SK-N-SH treated with all-trans-retinoic acid at 6 μM for 48 hours (cell line): ENCODE measurements at regions not wholly inside any gene's neighbourhood (a gene's known extent, or its start where the extent isn't known, plus 50 kb on each side); places are given as distances from the start of the nearest gene placed in this dataset.
"Not testable (repeated sequence)": the region's sequence is repeated elsewhere in the genome, so short reads cannot be mapped to it uniquely, and the experiment has no call there.

Experiments
- ATAC-seq: fragments of 200-7000 bp; cut with Tn5 transposase; 3 replicates; pipeline ENCODE4 v1.9.1; 2020; ENCODE audit warnings: mild to moderate bottlenecking, moderate library complexity
- ARNTL ChIP-seq: fragments of 450-650 bp; formaldehyde crosslinking; IDR thresholded peaks from 2 replicates; pipeline ENCODE4 v1.5.0; 2020; ENCODE audit warnings: low read depth, mild to moderate bottlenecking, moderate library complexity, borderline replicate concordance
- BACH2 ChIP-seq: fragments of 250-450 bp; sonication (Bioruptor Pico); IDR thresholded peaks from 2 replicates; pipeline ENCODE4 v1.9.0; 2021; ENCODE audit warnings: mild to moderate bottlenecking, borderline replicate concordance
- CSDC2 ChIP-seq: fragments of 250-450 bp; sonication (Bioruptor Pico); IDR thresholded peaks from 2 replicates; pipeline ENCODE4 v1.5.0; 2020; ENCODE audit warnings: mild to moderate bottlenecking, moderate library complexity
- ESRRG ChIP-seq: fragments of 250-450 bp; sonication (Bioruptor Pico); IDR thresholded peaks from 2 replicates; pipeline ENCODE4 v1.6.1; 2021; ENCODE audit warnings: mild to moderate bottlenecking
- ISL1 ChIP-seq: fragments of 250-450 bp; sonication (Bioruptor Pico); IDR thresholded peaks from 2 replicates; pipeline ENCODE4 v2.1.2; 2022; ENCODE audit warnings: mild to moderate bottlenecking, moderate library complexity
- OSR1 ChIP-seq: fragments of 250-450 bp; sonication (Bioruptor Pico); IDR thresholded peaks from 2 replicates; pipeline ENCODE4 v1.8.0; 2022; ENCODE audit warnings: moderate library complexity, mild to moderate bottlenecking, inconsistent platforms
- PATZ1 ChIP-seq: fragments of 250-450 bp; sonication (Bioruptor Pico); IDR thresholded peaks from 2 replicates; pipeline ENCODE4 v1.8.0; 2020; ENCODE audit warnings: mild to moderate bottlenecking, moderate library complexity, borderline replicate concordance
- POU6F1 ChIP-seq: fragments of 250-450 bp; sonication (Bioruptor Pico); IDR thresholded peaks from 2 replicates; pipeline ENCODE4 v1.8.0; 2021; ENCODE audit warnings: low read depth, mild to moderate bottlenecking, moderate library complexity, borderline replicate concordance
- PPARA ChIP-seq: fragments of 250-450 bp; sonication (Bioruptor Pico); IDR thresholded peaks from 2 replicates; pipeline ENCODE4 v1.5.0; 2020; ENCODE audit warnings: mild to moderate bottlenecking, borderline replicate concordance
- SNAI2 ChIP-seq: fragments of 250-450 bp; sonication (Bioruptor Pico); IDR thresholded peaks from 2 replicates; pipeline ENCODE4 v1.5.0; 2020; ENCODE audit warnings: mild to moderate bottlenecking, moderate library complexity
- TCF4 ChIP-seq: fragments of 250-450 bp; sonication (Bioruptor Pico); IDR thresholded peaks from 2 replicates; pipeline ENCODE4 v1.8.0; 2021; ENCODE audit warnings: mild to moderate bottlenecking, moderate library complexity, borderline replicate concordance
- ZC3H10 ChIP-seq: fragments of 250-450 bp; sonication (Bioruptor Pico); IDR thresholded peaks from 2 replicates; pipeline ENCODE4 v1.5.1; 2021; ENCODE audit warnings: mild to moderate bottlenecking, moderate library complexity
- ZFP3 ChIP-seq: fragments of 250-450 bp; sonication (Bioruptor Pico); IDR thresholded peaks from 2 replicates; pipeline ENCODE4 v1.5.0; 2020; ENCODE audit warnings: mild to moderate bottlenecking, moderate library complexity
- ZFP30 ChIP-seq: fragments of 450-650 bp; formaldehyde crosslinking; IDR thresholded peaks from 2 replicates; pipeline ENCODE4 v1.5.0; 2022; ENCODE audit warnings: mild to moderate bottlenecking, moderate library complexity
- ZNF565 ChIP-seq: fragments of 450-650 bp; formaldehyde crosslinking; conservative IDR thresholded peaks from 2 replicates; pipeline ENCODE4 v1.5.0; 2020; ENCODE audit warnings: low read depth, mild to moderate bottlenecking, moderate library complexity
- ZNF70 ChIP-seq: fragments of 450-650 bp; formaldehyde crosslinking; IDR thresholded peaks from 2 replicates; pipeline ENCODE4 v1.5.0; 2020; ENCODE audit warnings: mild to moderate bottlenecking, moderate library complexity

GRCh38 chr12:131644481-131644880 lies 66.4 kb upstream of the SFSWAP start:
- no peak for ATAC-seq
- TF ChIP-seq BACH2 (CRISPR knock-in tag) (no peak), ZFP30 (CRISPR knock-in tag) (no peak), ARNTL (CRISPR knock-in tag) (no peak), OSR1 (no peak), CSDC2 (no peak), ZNF565 (no peak), SNAI2 (CRISPR knock-in tag) (no peak), POU6F1 (no peak), PPARA (CRISPR knock-in tag) (no peak)

- not testable (repeated sequence) for ATAC-seq
These were observed 66.0 kb upstream of the SFSWAP start for GRCh38 chr12:131644917-131645316.

GRCh38 chr12:131645557-131645956 lies 65.3 kb upstream of the SFSWAP start:
- ATAC-seq: not testable (repeated sequence)

GRCh38 chr12:131646444-131646843 lies 64.4 kb upstream of the SFSWAP start:
- ATAC-seq: not testable (repeated sequence)

GRCh38 chr12:131647667-131648066 lies 63.2 kb upstream of the SFSWAP start:
- no peak for TF ChIP-seq ESRRG
- no peak for TF ChIP-seq TCF4 (CRISPR knock-in tag)
- no peak for TF ChIP-seq ZC3H10 (CRISPR knock-in tag)
- no peak for TF ChIP-seq ZFP3
- no peak for TF ChIP-seq ARNTL (CRISPR knock-in tag)
- no peak for TF ChIP-seq ZFP30 (CRISPR knock-in tag)
- TF ChIP-seq OSR1: no peak
- no peak for TF ChIP-seq ZNF565
- no peak for TF ChIP-seq ZNF70 (CRISPR knock-in tag)
- no peak for TF ChIP-seq ISL1 (CRISPR knock-in tag)
- no peak for TF ChIP-seq PATZ1 (CRISPR knock-in tag)
- TF ChIP-seq BACH2 (CRISPR knock-in tag): no peak
- ATAC-seq: no peak

- ATAC-seq: not testable (repeated sequence)
These were observed 55.3 kb upstream of the SFSWAP start for GRCh38 chr12:131655469-131656174.

- ATAC-seq: not testable (repeated sequence)
These were observed 54.1 kb upstream of the SFSWAP start for GRCh38 chr12:131656796-131657195.

- not testable (repeated sequence) for ATAC-seq
These were observed 52.3 kb upstream of the SFSWAP start for GRCh38 chr12:131658605-131659004.

- not testable (repeated sequence) for ATAC-seq
These were observed 51.4 kb upstream of the SFSWAP start for GRCh38 chr12:131659484-131659883.

- not testable (repeated sequence) for ATAC-seq
These were observed 50.9 kb upstream of the SFSWAP start for GRCh38 chr12:131659976-131660375.

GRCh38 chr12:131660401-131660800 lies 50.5 kb upstream of the SFSWAP start:
- ATAC-seq: not testable (repeated sequence)
